ENCODE measurements at regions not wholly inside any gene's neighbourhood (a gene's known extent, or its start where the extent isn't known, plus 50 kb on each side); places are given as distances from the start of the nearest gene placed in this dataset.

- H3K4me3 Mint-ChIP-seq, result no peak overlapping the region
- Histone ChIP-seq H2BK120ac (ENCODE audit: low read depth, low read length, poor library complexity, severe bottlenecking) (no peak overlapping the region), H3K18ac (ENCODE audit: insufficient read length, low read depth, low read length) (no peak overlapping the region), H3K9ac (ENCODE audit: extremely low read depth, insufficient read length, low read length) (no peak overlapping the region), H3K79me2 (ENCODE audit: insufficient read depth, low read length) (no peaks in the 10 kb centered on the region), H2BK12ac (ENCODE audit: insufficient read length, low read depth, low read length) (no peak overlapping the region), H3K14ac (ENCODE audit: insufficient read depth, low read length) (no peak overlapping the region), H3K4ac (ENCODE audit: low read depth, low read length) (no peak overlapping the region), H2BK15ac (ENCODE audit: low read depth, low read length) (no peak overlapping the region), H3K4me1 (ENCODE audit: insufficient read depth, low read length) (no peaks in the 10 kb centered on the region), H2AFZ (ENCODE audit: low read length) (no peak overlapping the region), H3K23me2 (ENCODE audit: insufficient read length, low read depth, low read length, poor library complexity, severe bottlenecking) (no peaks in the 10 kb centered on the region), H3K79me1 (ENCODE audit: insufficient read depth, low read depth, low read length, poor library complexity, severe bottlenecking) (no peaks in the 10 kb centered on the region), H3K4me2 (ENCODE audit: insufficient read depth, insufficient read length, low read length) (no peak overlapping the region), H2BK20ac (ENCODE audit: low read depth, low read length, poor library complexity, severe bottlenecking) (no peak overlapping the region), H4K91ac (ENCODE audit: insufficient read length, low read depth, low read length) (no peak overlapping the region), H2BK5ac (ENCODE audit: insufficient read length, low read length) (no peak overlapping the region), H3T11ph (ENCODE audit: low read length) (no peak overlapping the region), H3K27ac (ENCODE audit: insufficient read length, low read depth, low read length) (no peak overlapping the region), H4K20me1 (ENCODE audit: control insufficient read depth, insufficient read depth, insufficient read length) (no peaks in the 10 kb centered on the region), H3K23ac (ENCODE audit: insufficient read length, low read depth, low read length) (no peak overlapping the region), H3K9me3 (ENCODE audit: control insufficient read depth, low read depth, low read length) (no peaks in the 10 kb centered on the region), H3K27me3 (ENCODE audit: insufficient read depth, low read length) (no peaks in the 10 kb centered on the region), H3K56ac (ENCODE audit: insufficient read length, low read depth, low read length) (no peak overlapping the region), H4K5ac (ENCODE audit: insufficient read length, low read depth, low read length) (no peak overlapping the region), H4K8ac (replicated peaks; ENCODE audit: insufficient read length, low read depth, low read length) (no peak overlapping the region), H2AK5ac (ENCODE audit: insufficient read length, low read length) (no peak overlapping the region)
- no CpG with 5 or more reads among the region's 2 CpGs for WGBS (ENCODE audit: extremely low coverage, insufficient read length, low lambda C conversion rate)
- peaks cover 1% of the 10 kb centered on the region; the same call in 1 of the 2 replicates for H3K27me3 Mint-ChIP-seq (ENCODE audit: low read depth)
- H3K36me3 Mint-ChIP-seq (ENCODE audit: insufficient read depth in 1 of 3, low read depth in 3 of 3), result no peaks in the 10 kb centered on the region
- TF ChIP-seq, protein P1, sequence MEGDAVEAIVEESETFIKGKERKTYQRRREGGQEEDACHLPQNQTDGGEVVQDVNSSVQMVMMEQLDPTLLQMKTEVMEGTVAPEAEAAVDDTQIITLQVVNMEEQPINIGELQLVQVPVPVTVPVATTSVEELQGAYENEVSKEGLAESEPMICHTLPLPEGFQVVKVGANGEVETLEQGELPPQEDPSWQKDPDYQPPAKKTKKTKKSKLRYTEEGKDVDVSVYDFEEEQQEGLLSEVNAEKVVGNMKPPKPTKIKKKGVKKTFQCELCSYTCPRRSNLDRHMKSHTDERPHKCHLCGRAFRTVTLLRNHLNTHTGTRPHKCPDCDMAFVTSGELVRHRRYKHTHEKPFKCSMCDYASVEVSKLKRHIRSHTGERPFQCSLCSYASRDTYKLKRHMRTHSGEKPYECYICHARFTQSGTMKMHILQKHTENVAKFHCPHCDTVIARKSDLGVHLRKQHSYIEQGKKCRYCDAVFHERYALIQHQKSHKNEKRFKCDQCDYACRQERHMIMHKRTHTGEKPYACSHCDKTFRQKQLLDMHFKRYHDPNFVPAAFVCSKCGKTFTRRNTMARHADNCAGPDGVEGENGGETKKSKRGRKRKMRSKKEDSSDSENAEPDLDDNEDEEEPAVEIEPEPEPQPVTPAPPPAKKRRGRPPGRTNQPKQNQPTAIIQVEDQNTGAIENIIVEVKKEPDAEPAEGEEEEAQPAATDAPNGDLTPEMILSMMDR (conservative IDR thresholded peaks at IDR 0.05), result no peak
- no peak overlapping the region for H3K27ac Mint-ChIP-seq
- no peak for DNase-seq
- no peaks in the 10 kb centered on the region; a peak in 1 of 4 replicates for H3K4me1 Mint-ChIP-seq
- no peaks in the 10 kb centered on the region for H3K9me3 Mint-ChIP-seq
Measured at GRCh38 chr9:115229496-115229895, 111.5 kb upstream of the TNC start.
